Fibroblast of lung (primary cell): ENCODE measurements at regions not wholly inside any gene's neighbourhood (a gene's known extent, or its start where the extent isn't known, plus 50 kb on each side); places are given as distances from the start of the nearest gene placed in this dataset.

Experiments used
- DNase-seq, 2 donors: peaks; one replicate each; pipeline versions ENCODE4 v3.0.0 to v3.0.0-alpha.2; 2010; ENCODE audit warnings: low read depth in 2 of 2
- H2AFZ ChIP-seq: 2 replicates; pipeline ENCODE4 v1.5.1; 2012; ENCODE audit warnings: low read length, control low read depth, inconsistent platforms
- H3K27ac ChIP-seq: 2 replicates; pipeline ENCODE4 v1.5.1; 2011; ENCODE audit warnings: low read length, control low read depth; ENCODE audit not compliant: insufficient read depth
- H3K27me3 ChIP-seq: 2 replicates; pipeline ENCODE4 v1.5.1; 2011; ENCODE audit warnings: mild to moderate bottlenecking, low read length; ENCODE audit not compliant: control insufficient read depth, insufficient read depth
- H3K36me3 ChIP-seq: 2 replicates; pipeline ENCODE4 v1.5.1; 2011; ENCODE audit warnings: low read length; ENCODE audit not compliant: control insufficient read depth, insufficient read depth
- H3K4me1 ChIP-seq: 2 replicates; pipeline ENCODE4 v1.5.1; 2011; ENCODE audit warnings: low read length; ENCODE audit not compliant: control insufficient read depth, insufficient read depth; ENCODE audit errors: extremely low read depth
- H3K4me2 ChIP-seq: 2 replicates; pipeline ENCODE4 v1.5.1; 2011; ENCODE audit warnings: low read length, control low read depth; ENCODE audit not compliant: insufficient read depth; ENCODE audit errors: extremely low read depth
- H3K4me3 ChIP-seq, 4 experiments: fragments of 200-600 bp in 1 of 4; sonication (generic) in 1 of 4; replicated peaks in 1 of 4; 2 replicates each; pipeline ENCODE4 v1.5.1; 2011 to 2016; ENCODE audit warnings: low read length in 4 of 4, low read depth in 3 of 4, mild to moderate bottlenecking in 3 of 4, control low read depth in 2 of 4, inconsistent platforms in 1 of 4, mixed read lengths in 1 of 4; ENCODE audit not compliant: insufficient read depth in 1 of 4; ENCODE audit errors: control extremely low read depth in 1 of 4
- H3K79me2 ChIP-seq: 2 replicates; pipeline ENCODE4 v1.5.1; 2012; ENCODE audit warnings: mild to moderate bottlenecking, low read length, inconsistent platforms; ENCODE audit not compliant: control insufficient read depth, insufficient read depth
- H3K9ac ChIP-seq: 2 replicates; pipeline ENCODE4 v1.5.1; 2011; ENCODE audit warnings: mild to moderate bottlenecking, low read length, control low read depth; ENCODE audit not compliant: insufficient read depth
- H3K9me3 ChIP-seq: 2 replicates; pipeline ENCODE4 v1.5.1; 2012; ENCODE audit warnings: low read depth, low read length; ENCODE audit not compliant: control insufficient read depth, insufficient read depth
- H4K20me1 ChIP-seq: 2 replicates; pipeline ENCODE4 v1.5.1; 2011; ENCODE audit warnings: low read length; ENCODE audit not compliant: control insufficient read depth, insufficient read depth; ENCODE audit errors: extremely low read depth
- EZH2 ChIP-seq: IDR thresholded peaks from 2 replicates; pipeline ENCODE4 v1.5.1; 2012; ENCODE audit warnings: low read length, control low read depth, mild to moderate bottlenecking; ENCODE audit errors: missing control alignments
- TF ChIP-seq, protein P1 (sequence below), 2 donors: IDR thresholded peaks in 1 of 2; conservative IDR thresholded peaks in 1 of 2; 1 replicate in 1 of 2; 2 replicates in 1 of 2; pipeline ENCODE4 v1.5.1; 2011 to 2012; ENCODE audit warnings: low read length in 2 of 2, control low read depth in 1 of 2, inconsistent platforms in 1 of 2, low read depth in 1 of 2, mild to moderate bottlenecking in 1 of 2

DNA sequence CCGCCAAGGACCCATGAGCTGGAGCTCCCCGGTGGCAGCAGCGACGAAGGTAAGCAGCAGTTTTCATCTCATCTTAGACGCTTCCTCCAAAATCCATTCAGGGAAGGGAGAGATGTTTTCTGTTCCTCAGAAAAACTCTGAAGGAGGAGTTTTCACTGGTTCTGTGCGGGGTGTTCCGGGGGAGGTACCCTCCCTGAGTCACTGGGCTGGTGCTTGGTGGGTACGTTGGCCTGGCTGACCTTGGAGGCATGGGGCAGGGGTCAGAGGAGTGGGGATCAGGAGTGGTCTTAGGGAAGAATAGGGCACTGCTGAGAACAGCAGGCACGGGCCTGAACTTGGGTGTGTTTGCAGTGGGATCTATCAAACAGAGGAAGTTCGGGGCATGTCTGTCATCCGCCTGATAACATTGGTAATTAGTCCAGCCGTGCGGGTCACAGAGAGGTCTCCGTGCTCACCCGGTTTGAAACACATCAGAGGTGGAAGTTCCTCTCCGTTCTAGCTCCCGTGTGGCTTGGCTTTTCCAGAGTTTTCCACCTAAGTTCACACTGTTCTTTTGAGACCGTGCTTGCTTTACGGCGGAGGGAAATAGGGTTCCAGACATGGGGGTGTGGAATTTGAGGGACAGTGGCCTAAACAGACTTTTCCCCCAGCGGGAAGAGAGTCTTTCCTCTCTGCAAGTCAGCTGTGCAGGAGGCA is 59.6 kb upstream of the CIBAR2 start:
- Histone ChIP-seq H4K20me1 (no peaks in the 10 kb centered on the region), H3K27me3 (no peaks in the 10 kb centered on the region), H3K36me3 (peaks cover 7% of the 10 kb centered on the region), H3K4me1 (peaks cover 27% of the 10 kb centered on the region), H3K9ac (peak overlapping the region; percentile 49), H2AFZ (no peak overlapping the region), H3K79me2 (peaks cover 58% of the 10 kb centered on the region), H3K4me2 (peak overlapping the region; percentile 92), H3K9me3 (no peaks in the 10 kb centered on the region), H3K27ac (peak overlapping the region; percentile 91), H3K4me3 (peak overlapping the region; percentile 59 to 88 (median 74))
- peak in 1 of 2 donors; percentile 39 for DNase-seq
- TF ChIP-seq, protein P1, sequence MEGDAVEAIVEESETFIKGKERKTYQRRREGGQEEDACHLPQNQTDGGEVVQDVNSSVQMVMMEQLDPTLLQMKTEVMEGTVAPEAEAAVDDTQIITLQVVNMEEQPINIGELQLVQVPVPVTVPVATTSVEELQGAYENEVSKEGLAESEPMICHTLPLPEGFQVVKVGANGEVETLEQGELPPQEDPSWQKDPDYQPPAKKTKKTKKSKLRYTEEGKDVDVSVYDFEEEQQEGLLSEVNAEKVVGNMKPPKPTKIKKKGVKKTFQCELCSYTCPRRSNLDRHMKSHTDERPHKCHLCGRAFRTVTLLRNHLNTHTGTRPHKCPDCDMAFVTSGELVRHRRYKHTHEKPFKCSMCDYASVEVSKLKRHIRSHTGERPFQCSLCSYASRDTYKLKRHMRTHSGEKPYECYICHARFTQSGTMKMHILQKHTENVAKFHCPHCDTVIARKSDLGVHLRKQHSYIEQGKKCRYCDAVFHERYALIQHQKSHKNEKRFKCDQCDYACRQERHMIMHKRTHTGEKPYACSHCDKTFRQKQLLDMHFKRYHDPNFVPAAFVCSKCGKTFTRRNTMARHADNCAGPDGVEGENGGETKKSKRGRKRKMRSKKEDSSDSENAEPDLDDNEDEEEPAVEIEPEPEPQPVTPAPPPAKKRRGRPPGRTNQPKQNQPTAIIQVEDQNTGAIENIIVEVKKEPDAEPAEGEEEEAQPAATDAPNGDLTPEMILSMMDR (conservative IDR thresholded peaks at IDR 0.05 in 1 of 2, IDR thresholded peaks at IDR 0.05 in 1 of 2; ENCODE audit: low read depth in 1 of 2, low read length in 2 of 2) = no peak
- TF ChIP-seq EZH2 = no peak

DNA sequence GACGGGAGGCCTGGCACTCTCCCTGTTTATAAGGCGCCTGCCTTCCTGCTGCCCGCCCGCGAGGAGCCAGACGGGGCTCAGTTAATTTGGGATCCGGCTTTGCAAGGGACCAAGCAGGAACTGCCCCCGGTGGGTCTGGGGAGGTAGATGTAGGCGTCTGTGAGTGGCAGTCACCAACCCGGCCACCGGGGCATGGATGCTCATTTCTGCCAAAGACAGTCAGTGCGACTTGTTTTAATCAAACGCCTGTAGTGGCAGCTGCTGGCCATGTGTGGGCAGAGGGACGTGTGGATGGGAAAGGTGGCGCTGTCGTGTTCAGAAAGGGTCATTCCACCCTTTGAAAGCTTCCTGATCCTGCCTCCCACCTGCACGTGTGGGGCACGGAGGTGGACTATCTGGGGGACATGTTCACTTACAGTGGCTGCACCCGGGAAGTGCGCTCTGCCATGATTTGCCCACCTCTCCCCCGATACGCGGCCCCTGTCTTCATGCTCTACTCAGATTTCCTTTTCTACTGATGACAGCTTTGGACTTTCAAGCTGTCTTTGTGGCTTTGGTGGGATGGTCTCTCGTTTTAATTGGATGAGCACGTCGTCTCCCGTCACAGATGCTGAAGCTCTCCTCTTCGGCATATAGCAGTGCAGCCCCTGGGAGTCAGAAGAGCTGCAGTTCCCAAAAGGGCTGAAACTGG is 60.3 kb upstream of the CIBAR2 start:
- Histone ChIP-seq H3K27me3 (no peaks in the 10 kb centered on the region), H3K36me3 (peaks cover 7% of the 10 kb centered on the region), H3K4me2 (peak overlapping the region; percentile 92), H3K79me2 (peaks cover 65% of the 10 kb centered on the region), H2AFZ (no peak overlapping the region), H4K20me1 (no peaks in the 10 kb centered on the region), H3K4me1 (peaks cover 25% of the 10 kb centered on the region), H3K9me3 (no peaks in the 10 kb centered on the region), H3K9ac (no peak overlapping the region), H3K4me3 (peak overlapping the region; percentile 59 to 88 (median 74)), H3K27ac (peak overlapping the region; percentile 91)
- DNase-seq = peak; percentile 41 to 49
- TF ChIP-seq, protein P1 (conservative IDR thresholded peaks at IDR 0.05 in 1 of 2, IDR thresholded peaks at IDR 0.05 in 1 of 2; ENCODE audit: low read depth in 1 of 2, low read length in 2 of 2) = peak; percentile 15 to 38
- TF ChIP-seq EZH2 = no peak

DNA sequence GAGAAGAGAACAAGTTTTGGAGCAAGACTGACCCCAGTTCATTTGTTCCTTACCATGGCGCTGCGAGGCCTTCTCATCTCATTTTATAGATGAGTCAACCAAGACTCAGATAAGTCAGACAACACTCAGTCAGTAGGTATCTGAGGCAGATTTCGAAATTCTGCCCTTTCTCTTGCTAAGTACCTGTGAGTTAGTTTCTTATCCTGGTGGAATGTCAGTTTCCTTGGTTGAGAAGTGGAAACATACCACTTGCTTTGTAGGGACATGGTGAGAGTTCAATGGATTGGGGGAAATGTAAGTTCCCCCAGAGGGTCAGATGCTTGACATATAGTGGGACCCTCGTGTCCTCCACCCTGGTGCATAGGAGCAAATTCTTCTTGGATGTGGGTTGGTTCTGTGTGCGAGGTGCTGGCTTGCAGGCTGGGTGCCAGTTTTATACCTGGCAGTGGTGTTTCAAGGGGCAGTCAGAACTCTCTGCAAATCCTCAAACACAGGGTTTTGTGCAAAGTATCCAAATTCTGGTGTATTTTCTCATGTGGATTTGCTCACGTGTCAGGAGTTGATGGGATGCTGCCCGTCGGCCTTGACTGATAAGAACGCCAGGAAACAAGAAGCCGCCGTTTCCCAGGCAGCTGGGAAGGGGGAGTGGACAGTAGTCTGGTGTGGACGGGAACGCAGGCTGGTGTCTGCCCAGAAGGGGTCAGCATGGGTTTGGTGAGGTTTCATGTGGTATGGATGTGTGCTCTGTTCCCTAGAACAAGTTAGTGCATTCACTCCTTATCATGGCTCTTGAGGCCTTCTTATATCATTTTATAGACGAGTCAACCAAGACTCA is 61.1 kb upstream of the CIBAR2 start:
- H3K36me3 ChIP-seq = peaks cover 7% of the 10 kb centered on the region
- DNase-seq = peak; percentile 85 to 97
- H3K9ac ChIP-seq = no peak overlapping the region
- H3K4me2 ChIP-seq = peak overlapping the region; percentile 92
- peaks cover 73% of the 10 kb centered on the region for H3K79me2 ChIP-seq
- peak overlapping the region; percentile 59 to 88 (median 74) for H3K4me3 ChIP-seq
- no peak for TF ChIP-seq EZH2
- TF ChIP-seq, protein P1 (conservative IDR thresholded peaks at IDR 0.05 in 1 of 2, IDR thresholded peaks at IDR 0.05 in 1 of 2; ENCODE audit: low read depth in 1 of 2, low read length in 2 of 2) = peak in 1 of 2 donors; percentile 46
- H3K9me3 ChIP-seq = no peaks in the 10 kb centered on the region
- H3K4me1 ChIP-seq = peaks cover 25% of the 10 kb centered on the region
- peak overlapping the region; percentile 91 for H3K27ac ChIP-seq
- no peak overlapping the region for H2AFZ ChIP-seq
- no peaks in the 10 kb centered on the region for H3K27me3 ChIP-seq
- no peaks in the 10 kb centered on the region for H4K20me1 ChIP-seq
